ENCODE measurements at regions not wholly inside any gene's neighbourhood (a gene's known extent, or its start where the extent isn't known, plus 50 kb on each side); places are given as distances from the start of the nearest gene placed in this dataset.

GRCh38 chr12:86601550-86602308 lies 345.5 kb upstream of the MGAT4C start:
- no peak for TF ChIP-seq EZH2 (IDR thresholded peaks at IDR 0.05; ENCODE audit: insufficient read depth, poor library complexity, severe bottlenecking)
- TF ChIP-seq EZH2phosphoT487 (IDR thresholded peaks at IDR 0.05; ENCODE audit: insufficient read depth, low read depth): no peak
